ENCODE measurements at regions not wholly inside any gene's neighbourhood (a gene's known extent, or its start where the extent isn't known, plus 50 kb on each side); places are given as distances from the start of the nearest gene placed in this dataset.

GRCh38 chr12:45590646-45591045 is 138.9 kb upstream of the ARID2 start:
- no peaks in the 10 kb centered on the region for H3K79me2 ChIP-seq (ENCODE audit: low read length)
- H3K4me1 ChIP-seq (ENCODE audit: low read length): no peaks in the 10 kb centered on the region
- H3K27me3 ChIP-seq (replicated peaks; ENCODE audit: insufficient read depth, low read length): no peaks in the 10 kb centered on the region
- H3F3A ChIP-seq (ENCODE audit: insufficient read depth, low read length): no peaks in the 10 kb centered on the region
- TF ChIP-seq, protein P1, sequence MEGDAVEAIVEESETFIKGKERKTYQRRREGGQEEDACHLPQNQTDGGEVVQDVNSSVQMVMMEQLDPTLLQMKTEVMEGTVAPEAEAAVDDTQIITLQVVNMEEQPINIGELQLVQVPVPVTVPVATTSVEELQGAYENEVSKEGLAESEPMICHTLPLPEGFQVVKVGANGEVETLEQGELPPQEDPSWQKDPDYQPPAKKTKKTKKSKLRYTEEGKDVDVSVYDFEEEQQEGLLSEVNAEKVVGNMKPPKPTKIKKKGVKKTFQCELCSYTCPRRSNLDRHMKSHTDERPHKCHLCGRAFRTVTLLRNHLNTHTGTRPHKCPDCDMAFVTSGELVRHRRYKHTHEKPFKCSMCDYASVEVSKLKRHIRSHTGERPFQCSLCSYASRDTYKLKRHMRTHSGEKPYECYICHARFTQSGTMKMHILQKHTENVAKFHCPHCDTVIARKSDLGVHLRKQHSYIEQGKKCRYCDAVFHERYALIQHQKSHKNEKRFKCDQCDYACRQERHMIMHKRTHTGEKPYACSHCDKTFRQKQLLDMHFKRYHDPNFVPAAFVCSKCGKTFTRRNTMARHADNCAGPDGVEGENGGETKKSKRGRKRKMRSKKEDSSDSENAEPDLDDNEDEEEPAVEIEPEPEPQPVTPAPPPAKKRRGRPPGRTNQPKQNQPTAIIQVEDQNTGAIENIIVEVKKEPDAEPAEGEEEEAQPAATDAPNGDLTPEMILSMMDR (IDR thresholded peaks at IDR 0.05; ENCODE audit: low read length): no peak
- no peak for TF ChIP-seq EZH2 (optimal IDR thresholded peaks at IDR 0.05; ENCODE audit: low read depth, low read length)
- H4K20me1 ChIP-seq (ENCODE audit: insufficient read depth, low read length): no peaks in the 10 kb centered on the region
- H3K9me3 ChIP-seq (replicated peaks; ENCODE audit: insufficient read depth, low read length): no peaks in the 10 kb centered on the region
- H3K27ac ChIP-seq (ENCODE audit: low read length): no peak overlapping the region
- H3K36me3 ChIP-seq (replicated peaks; ENCODE audit: insufficient read depth, low read length): no peaks in the 10 kb centered on the region
- no peak overlapping the region for H2AFZ ChIP-seq (ENCODE audit: low read length)
- no peak overlapping the region for H3K4me2 ChIP-seq (ENCODE audit: low read depth, low read length)
- no peak overlapping the region for H3K4me3 ChIP-seq (ENCODE audit: low read length)
- no peak for DNase-seq
- H3K9ac ChIP-seq (ENCODE audit: low read length): no peak overlapping the region
- no peaks in the 10 kb centered on the region for H3K9me2 ChIP-seq (replicated peaks; ENCODE audit: insufficient read depth, low read length)

DNA sequence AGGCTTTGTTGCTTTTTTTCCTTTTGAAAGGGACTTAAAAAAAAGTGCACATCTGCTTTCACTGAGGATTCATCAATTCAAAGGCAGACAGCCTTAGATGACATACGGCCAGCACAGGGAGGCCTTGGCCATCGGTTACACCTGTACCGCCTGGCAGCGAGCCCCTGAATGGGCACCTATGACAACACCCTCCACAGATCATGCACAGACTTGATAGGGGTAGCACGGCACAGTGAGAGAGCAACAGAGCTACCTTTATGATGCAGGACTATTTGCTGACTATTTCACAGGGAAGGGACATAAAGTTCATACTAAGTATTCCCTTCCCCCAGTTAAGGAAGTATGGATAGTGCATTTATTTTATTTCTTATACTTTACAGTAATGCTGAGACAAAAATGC is 137.9 kb upstream of the ARID2 start:
- Histone ChIP-seq H3K9me2 (replicated peaks; ENCODE audit: insufficient read depth, low read length) (no peaks in the 10 kb centered on the region), H3K36me3 (replicated peaks; ENCODE audit: insufficient read depth, low read length) (no peaks in the 10 kb centered on the region), H4K20me1 (ENCODE audit: insufficient read depth, low read length) (no peaks in the 10 kb centered on the region), H3K4me3 (ENCODE audit: low read length) (no peak overlapping the region), H3K27ac (ENCODE audit: low read length) (no peak overlapping the region), H2AFZ (ENCODE audit: low read length) (no peak overlapping the region), H3K79me2 (ENCODE audit: low read length) (no peaks in the 10 kb centered on the region), H3K9me3 (replicated peaks; ENCODE audit: insufficient read depth, low read length) (no peaks in the 10 kb centered on the region), H3K27me3 (replicated peaks; ENCODE audit: insufficient read depth, low read length) (no peaks in the 10 kb centered on the region), H3K4me2 (ENCODE audit: low read depth, low read length) (no peak overlapping the region), H3F3A (ENCODE audit: insufficient read depth, low read length) (no peaks in the 10 kb centered on the region), H3K9ac (ENCODE audit: low read length) (no peak overlapping the region), H3K4me1 (ENCODE audit: low read length) (no peaks in the 10 kb centered on the region)
- TF ChIP-seq EZH2phosphoT487 (IDR thresholded peaks at IDR 0.05; ENCODE audit: low read length): no peak
- no peak for DNase-seq

DNA sequence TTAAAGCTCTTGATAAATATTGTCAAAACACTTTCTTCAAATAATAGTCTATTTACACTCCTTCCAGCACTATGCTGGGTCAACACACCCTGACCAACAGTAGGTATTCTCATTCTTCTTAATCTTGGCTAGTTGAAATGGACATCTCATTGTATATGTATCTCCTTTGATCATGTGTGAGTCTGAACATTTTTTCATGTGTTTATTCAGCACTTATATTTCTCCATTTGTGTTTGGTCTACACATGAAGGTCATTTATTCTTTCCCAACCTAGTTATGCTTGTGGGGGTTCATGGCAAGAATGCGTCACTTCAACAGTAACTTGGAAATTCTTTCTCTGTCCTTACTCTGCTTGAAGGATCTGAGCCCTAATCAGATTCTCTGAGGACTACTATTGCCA is 133.1 kb upstream of the ARID2 start:
- no peaks in the 10 kb centered on the region for H3K9me3 ChIP-seq (replicated peaks; ENCODE audit: insufficient read depth, low read length)
- no peak overlapping the region for H3K4me2 ChIP-seq (ENCODE audit: low read depth, low read length)
- no peak overlapping the region for H3K9ac ChIP-seq (ENCODE audit: low read length)
- TF ChIP-seq, protein P1 (IDR thresholded peaks at IDR 0.05; ENCODE audit: low read length): no peak
- TF ChIP-seq EZH2phosphoT487 (IDR thresholded peaks at IDR 0.05; ENCODE audit: low read length): no peak
- no peak for TF ChIP-seq EZH2 (optimal IDR thresholded peaks at IDR 0.05; ENCODE audit: low read depth, low read length)
- no peak for DNase-seq
- H3K36me3 ChIP-seq (replicated peaks; ENCODE audit: insufficient read depth, low read length): no peaks in the 10 kb centered on the region
- no peak overlapping the region for H3K27ac ChIP-seq (ENCODE audit: low read length)
- H2AFZ ChIP-seq (ENCODE audit: low read length): no peak overlapping the region
- no peaks in the 10 kb centered on the region for H3K27me3 ChIP-seq (replicated peaks; ENCODE audit: insufficient read depth, low read length)
- no peaks in the 10 kb centered on the region for H3K4me1 ChIP-seq (ENCODE audit: low read length)
- no peaks in the 10 kb centered on the region for H3K79me2 ChIP-seq (ENCODE audit: low read length)
- H3F3A ChIP-seq (ENCODE audit: insufficient read depth, low read length): no peaks in the 10 kb centered on the region
- H3K4me3 ChIP-seq (ENCODE audit: low read length): no peak overlapping the region
- no peaks in the 10 kb centered on the region for H3K9me2 ChIP-seq (replicated peaks; ENCODE audit: insufficient read depth, low read length)
- no peaks in the 10 kb centered on the region for H4K20me1 ChIP-seq (ENCODE audit: insufficient read depth, low read length)

- Histone ChIP-seq H3K4me3 (ENCODE audit: low read length) (no peak overlapping the region), H4K20me1 (ENCODE audit: insufficient read depth, low read length) (no peaks in the 10 kb centered on the region), H3K4me1 (ENCODE audit: low read length) (no peaks in the 10 kb centered on the region), H3K9ac (ENCODE audit: low read length) (no peak overlapping the region), H3K9me3 (replicated peaks; ENCODE audit: insufficient read depth, low read length) (no peaks in the 10 kb centered on the region), H3K27me3 (replicated peaks; ENCODE audit: insufficient read depth, low read length) (no peaks in the 10 kb centered on the region), H3F3A (ENCODE audit: insufficient read depth, low read length) (no peaks in the 10 kb centered on the region), H3K36me3 (replicated peaks; ENCODE audit: insufficient read depth, low read length) (no peaks in the 10 kb centered on the region), H3K9me2 (replicated peaks; ENCODE audit: insufficient read depth, low read length) (no peaks in the 10 kb centered on the region), H2AFZ (ENCODE audit: low read length) (no peak overlapping the region), H3K4me2 (ENCODE audit: low read depth, low read length) (no peak overlapping the region), H3K79me2 (ENCODE audit: low read length) (no peaks in the 10 kb centered on the region), H3K27ac (ENCODE audit: low read length) (no peak overlapping the region)
- no peak for DNase-seq
- TF ChIP-seq EZH2 (optimal IDR thresholded peaks at IDR 0.05; ENCODE audit: low read depth, low read length): no peak
- TF ChIP-seq, protein P1 (IDR thresholded peaks at IDR 0.05; ENCODE audit: low read length): no peak
- TF ChIP-seq EZH2phosphoT487 (IDR thresholded peaks at IDR 0.05; ENCODE audit: low read length): no peak
These were observed 131.2 kb upstream of the ARID2 start for GRCh38 chr12:45598336-45598735.

All from MM.1S (cell line).